ENCODE measurements at regions not wholly inside any gene's neighbourhood (a gene's known extent, or its start where the extent isn't known, plus 50 kb on each side); places are given as distances from the start of the nearest gene placed in this dataset.

DNA sequence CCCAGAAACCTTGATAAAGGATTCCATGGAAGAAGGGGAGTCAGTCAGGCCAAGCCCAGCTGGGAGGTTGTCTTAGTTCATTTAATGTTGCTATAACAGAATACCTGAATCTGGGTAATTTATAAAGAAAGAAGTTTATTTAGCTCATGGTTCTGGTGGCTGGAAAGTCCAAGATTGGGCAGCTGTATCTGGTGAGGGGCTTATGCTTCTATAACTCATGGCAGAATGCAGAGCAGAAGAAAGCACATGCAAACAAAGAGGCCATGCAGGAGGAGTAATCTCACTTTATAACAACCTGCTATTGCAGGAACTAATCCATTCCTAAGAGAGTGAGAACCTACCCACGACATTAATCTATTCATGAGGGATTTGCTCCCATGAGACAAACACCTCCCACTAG lies 54.2 kb upstream of the ANKRD1 start:
- DNase-seq (ENCODE audit: low spot score) = no peak

DNA sequence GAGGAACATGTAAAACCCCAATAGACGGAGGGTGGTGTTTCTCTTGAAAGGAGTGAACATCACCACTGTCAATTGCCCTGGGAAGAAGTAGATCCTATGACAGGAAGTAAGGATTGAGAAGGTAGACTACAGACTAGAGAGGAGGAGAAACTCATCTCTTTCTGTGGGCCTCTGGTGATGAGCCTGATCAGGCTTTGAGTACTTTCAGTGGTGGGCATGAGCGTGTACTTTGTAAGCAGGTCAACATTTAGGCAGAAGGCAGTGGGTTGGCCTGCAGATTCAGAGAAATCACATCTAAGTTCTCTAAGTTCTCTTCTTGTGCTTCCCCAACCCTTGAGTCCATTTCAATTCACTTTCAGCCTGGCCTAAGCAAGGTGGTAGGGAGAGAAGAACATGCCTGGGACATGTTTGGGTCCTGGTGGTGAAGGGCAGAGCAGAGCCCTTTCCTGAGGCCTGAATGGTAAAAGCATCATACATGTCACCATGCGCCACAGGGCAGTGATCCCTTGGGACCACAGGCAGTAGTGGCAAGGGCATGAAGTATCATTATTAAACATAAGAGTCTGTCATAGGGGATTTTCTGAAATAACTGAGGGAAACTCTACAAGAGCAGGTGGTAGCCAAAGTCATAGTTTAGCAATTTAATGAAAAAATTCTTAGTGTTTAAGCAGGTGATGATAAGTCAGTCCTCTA lies 56.4 kb upstream of the ANKRD1 start:
- no peak for ATAC-seq (ENCODE audit: low read depth)
- TF ChIP-seq, protein P1, sequence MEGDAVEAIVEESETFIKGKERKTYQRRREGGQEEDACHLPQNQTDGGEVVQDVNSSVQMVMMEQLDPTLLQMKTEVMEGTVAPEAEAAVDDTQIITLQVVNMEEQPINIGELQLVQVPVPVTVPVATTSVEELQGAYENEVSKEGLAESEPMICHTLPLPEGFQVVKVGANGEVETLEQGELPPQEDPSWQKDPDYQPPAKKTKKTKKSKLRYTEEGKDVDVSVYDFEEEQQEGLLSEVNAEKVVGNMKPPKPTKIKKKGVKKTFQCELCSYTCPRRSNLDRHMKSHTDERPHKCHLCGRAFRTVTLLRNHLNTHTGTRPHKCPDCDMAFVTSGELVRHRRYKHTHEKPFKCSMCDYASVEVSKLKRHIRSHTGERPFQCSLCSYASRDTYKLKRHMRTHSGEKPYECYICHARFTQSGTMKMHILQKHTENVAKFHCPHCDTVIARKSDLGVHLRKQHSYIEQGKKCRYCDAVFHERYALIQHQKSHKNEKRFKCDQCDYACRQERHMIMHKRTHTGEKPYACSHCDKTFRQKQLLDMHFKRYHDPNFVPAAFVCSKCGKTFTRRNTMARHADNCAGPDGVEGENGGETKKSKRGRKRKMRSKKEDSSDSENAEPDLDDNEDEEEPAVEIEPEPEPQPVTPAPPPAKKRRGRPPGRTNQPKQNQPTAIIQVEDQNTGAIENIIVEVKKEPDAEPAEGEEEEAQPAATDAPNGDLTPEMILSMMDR (IDR thresholded peaks at IDR 0.05; ENCODE audit: poor library complexity, severe bottlenecking) = no peak
- Histone ChIP-seq H3K4me1 (ENCODE audit: insufficient read depth, poor library complexity, severe bottlenecking) (no peaks in the 10 kb centered on the region), H3K9me3 (ENCODE audit: severe bottlenecking) (no peaks in the 10 kb centered on the region), H3K4me3 (ENCODE audit: severe bottlenecking) (no peak overlapping the region), H3K27ac (ENCODE audit: poor library complexity, severe bottlenecking) (no peak overlapping the region), H3K27me3 (ENCODE audit: insufficient read depth, poor library complexity, severe bottlenecking) (no peaks in the 10 kb centered on the region), H3K36me3 (ENCODE audit: low read depth) (no peaks in the 10 kb centered on the region)
- no peak for DNase-seq (ENCODE audit: low spot score)

More for the DNA sequence above, 54.2 kb upstream of the ANKRD1 start:
- no peak overlapping the region for H3K27ac ChIP-seq (ENCODE audit: poor library complexity, severe bottlenecking)
- no peak for ATAC-seq (ENCODE audit: low read depth)
- no peaks in the 10 kb centered on the region for H3K27me3 ChIP-seq (ENCODE audit: insufficient read depth, poor library complexity, severe bottlenecking)
- no peaks in the 10 kb centered on the region for H3K4me1 ChIP-seq (ENCODE audit: insufficient read depth, poor library complexity, severe bottlenecking)
- TF ChIP-seq, protein P1 (IDR thresholded peaks at IDR 0.05; ENCODE audit: poor library complexity, severe bottlenecking) = no peak
- H3K9me3 ChIP-seq (ENCODE audit: severe bottlenecking) = no peaks in the 10 kb centered on the region
- H3K4me3 ChIP-seq (ENCODE audit: severe bottlenecking) = no peak overlapping the region
- H3K36me3 ChIP-seq (ENCODE audit: low read depth) = no peaks in the 10 kb centered on the region

DNA sequence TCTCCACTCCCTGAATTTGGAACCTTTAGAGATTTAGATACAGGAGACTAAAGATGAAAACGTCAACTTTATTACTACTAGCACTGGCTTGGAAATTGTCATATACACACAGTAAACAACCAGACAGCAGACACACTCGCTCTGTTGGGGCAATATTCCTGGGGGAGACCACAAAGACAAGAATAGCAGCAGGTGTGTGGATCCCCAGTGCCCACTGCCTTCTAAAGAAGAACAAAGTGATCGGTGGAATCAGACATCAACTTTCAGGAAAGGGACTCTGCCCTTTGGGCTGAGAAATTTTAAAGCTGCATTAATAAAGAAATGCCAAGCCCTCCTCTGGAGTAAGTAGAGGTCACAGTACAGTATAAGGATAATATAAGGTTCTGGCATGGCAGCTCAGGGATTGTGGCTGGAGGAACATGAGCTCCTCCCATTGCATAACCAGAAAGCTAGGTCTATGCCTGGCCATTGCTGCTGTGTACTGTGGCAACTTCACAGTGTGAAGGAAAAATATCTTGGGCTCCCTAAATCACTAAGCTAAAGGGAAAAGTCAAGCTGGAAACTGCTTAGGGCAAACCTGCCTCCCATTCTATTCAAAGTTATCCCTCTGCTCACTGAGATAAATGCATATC lies 57.1 kb upstream of the ANKRD1 start:
- Histone ChIP-seq H3K27me3 (ENCODE audit: insufficient read depth, poor library complexity, severe bottlenecking) (no peaks in the 10 kb centered on the region), H3K36me3 (ENCODE audit: low read depth) (no peaks in the 10 kb centered on the region), H3K9me3 (ENCODE audit: severe bottlenecking) (no peaks in the 10 kb centered on the region), H3K4me3 (ENCODE audit: severe bottlenecking) (no peak overlapping the region), H3K27ac (ENCODE audit: poor library complexity, severe bottlenecking) (no peak overlapping the region), H3K4me1 (ENCODE audit: insufficient read depth, poor library complexity, severe bottlenecking) (no peaks in the 10 kb centered on the region)
- ATAC-seq (ENCODE audit: low read depth) (no peak), DNase-seq (ENCODE audit: low spot score) (no peak)
- TF ChIP-seq, protein P1 (IDR thresholded peaks at IDR 0.05; ENCODE audit: poor library complexity, severe bottlenecking) = no peak

DNA sequence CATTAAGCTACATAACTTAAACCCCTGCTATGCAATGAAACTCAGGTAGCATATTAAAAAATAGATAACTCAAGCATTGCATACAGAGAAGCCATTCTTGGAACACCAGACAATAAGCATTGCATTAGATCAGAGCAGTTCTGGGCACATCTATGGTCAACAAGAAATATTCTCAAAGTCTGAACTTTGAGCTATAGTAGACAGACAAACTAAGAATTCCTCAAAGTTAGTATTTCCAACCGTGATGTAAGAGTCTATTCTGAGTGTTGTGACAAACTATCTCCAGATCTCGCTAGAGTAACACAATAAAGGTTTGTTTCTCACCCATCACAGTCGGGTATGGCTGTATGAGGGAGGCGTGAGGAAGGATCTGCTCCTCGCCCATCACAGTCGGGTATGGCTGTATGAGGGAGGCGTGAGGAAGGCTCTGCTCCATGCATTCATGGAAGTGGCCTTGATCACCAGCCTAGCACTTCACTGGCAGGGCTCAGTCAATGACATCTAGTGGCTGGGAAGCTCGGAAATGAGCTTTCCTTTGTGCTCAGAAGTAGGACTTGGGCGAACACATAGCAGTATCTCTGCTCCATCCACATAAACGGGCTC lies 61.6 kb upstream of the ANKRD1 start:
- Histone ChIP-seq H3K36me3 (ENCODE audit: low read depth) (no peaks in the 10 kb centered on the region), H3K27me3 (ENCODE audit: insufficient read depth, poor library complexity, severe bottlenecking) (no peaks in the 10 kb centered on the region), H3K9me3 (ENCODE audit: severe bottlenecking) (no peaks in the 10 kb centered on the region), H3K27ac (ENCODE audit: poor library complexity, severe bottlenecking) (no peak overlapping the region), H3K4me3 (ENCODE audit: severe bottlenecking) (no peak overlapping the region), H3K4me1 (ENCODE audit: insufficient read depth, poor library complexity, severe bottlenecking) (no peaks in the 10 kb centered on the region)
- DNase-seq (ENCODE audit: low spot score) (no peak), ATAC-seq (ENCODE audit: low read depth) (no peak)
- TF ChIP-seq, protein P1 (IDR thresholded peaks at IDR 0.05; ENCODE audit: poor library complexity, severe bottlenecking) = no peak
